ENCODE measurements at regions not wholly inside any gene's neighbourhood (a gene's known extent, or its start where the extent isn't known, plus 50 kb on each side); places are given as distances from the start of the nearest gene placed in this dataset.
"Not testable (repeated sequence)": the region's sequence is repeated elsewhere in the genome, so short reads cannot be mapped to it uniquely, and the experiment has no call there.

GRCh38 chr4:14125375-14126129 is 498.0 kb upstream of the BOD1L1 start:
- peak; percentile 1 for DNase-seq

DNA sequence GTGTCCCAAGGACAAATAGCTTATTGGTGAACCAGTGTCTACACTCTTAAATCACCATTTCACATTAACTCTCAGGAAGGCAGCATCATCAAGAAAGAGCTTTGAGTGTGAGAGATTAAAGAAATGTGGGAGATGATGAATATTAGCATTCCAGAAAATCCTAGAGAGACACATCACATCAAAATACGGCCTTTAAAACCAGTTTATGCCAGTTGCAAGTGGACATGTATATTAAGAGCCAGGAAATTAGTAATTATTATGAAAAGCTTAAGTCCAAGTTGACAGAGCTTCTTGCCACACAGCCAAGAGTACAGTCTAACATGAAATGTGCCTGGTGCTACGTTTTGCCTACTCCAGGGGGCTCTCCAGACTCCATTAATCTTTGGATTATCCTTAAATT is 503.0 kb upstream of the BOD1L1 start:
- DNase-seq: no peak

DNA sequence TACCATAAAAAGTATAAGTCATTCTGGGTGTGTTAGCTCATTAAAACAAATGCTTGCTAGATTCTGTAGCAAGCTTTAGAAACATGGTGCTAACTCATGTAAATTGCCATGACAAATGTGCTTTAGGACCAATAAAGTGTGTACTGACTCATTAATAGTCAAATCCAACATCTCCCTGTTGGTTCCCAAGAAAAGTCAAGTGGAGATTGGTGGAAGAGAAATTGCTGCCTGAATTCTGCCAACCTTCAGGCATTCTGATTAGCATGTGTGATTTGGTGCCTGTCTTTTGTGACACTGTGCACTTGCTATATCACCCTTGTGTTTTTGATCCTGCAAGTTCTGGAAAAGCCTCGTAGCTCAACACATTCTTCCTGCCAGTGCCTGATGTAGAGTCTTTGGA is 503.8 kb upstream of the BOD1L1 start:
- no peak for DNase-seq

GRCh38 chr4:14132301-14132700 is 504.8 kb upstream of the BOD1L1 start:
- no peak for DNase-seq

- DNase-seq: no peak
Observed at GRCh38 chr4:14138106-14138505, 510.6 kb upstream of the BOD1L1 start.

DNA sequence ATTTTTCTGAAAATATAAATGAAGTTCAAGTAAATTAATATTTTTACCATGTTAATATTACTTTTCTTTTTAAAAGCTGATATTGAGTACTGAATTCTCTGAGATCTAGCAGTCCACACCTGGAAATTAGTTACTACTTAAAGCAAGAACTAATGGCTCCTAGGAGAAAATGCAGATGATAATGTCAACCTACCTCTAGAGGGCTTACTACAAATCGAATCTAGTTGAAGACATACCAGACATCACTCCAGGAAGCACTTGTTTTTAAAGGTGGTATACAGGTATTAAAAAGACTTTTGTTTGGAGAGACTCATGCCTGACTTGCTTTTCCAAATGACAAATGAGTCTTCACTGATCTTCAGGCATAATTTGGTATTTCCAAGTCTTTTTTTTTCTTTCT is 516.4 kb upstream of the BOD1L1 start:
- no peak for DNase-seq

DNA sequence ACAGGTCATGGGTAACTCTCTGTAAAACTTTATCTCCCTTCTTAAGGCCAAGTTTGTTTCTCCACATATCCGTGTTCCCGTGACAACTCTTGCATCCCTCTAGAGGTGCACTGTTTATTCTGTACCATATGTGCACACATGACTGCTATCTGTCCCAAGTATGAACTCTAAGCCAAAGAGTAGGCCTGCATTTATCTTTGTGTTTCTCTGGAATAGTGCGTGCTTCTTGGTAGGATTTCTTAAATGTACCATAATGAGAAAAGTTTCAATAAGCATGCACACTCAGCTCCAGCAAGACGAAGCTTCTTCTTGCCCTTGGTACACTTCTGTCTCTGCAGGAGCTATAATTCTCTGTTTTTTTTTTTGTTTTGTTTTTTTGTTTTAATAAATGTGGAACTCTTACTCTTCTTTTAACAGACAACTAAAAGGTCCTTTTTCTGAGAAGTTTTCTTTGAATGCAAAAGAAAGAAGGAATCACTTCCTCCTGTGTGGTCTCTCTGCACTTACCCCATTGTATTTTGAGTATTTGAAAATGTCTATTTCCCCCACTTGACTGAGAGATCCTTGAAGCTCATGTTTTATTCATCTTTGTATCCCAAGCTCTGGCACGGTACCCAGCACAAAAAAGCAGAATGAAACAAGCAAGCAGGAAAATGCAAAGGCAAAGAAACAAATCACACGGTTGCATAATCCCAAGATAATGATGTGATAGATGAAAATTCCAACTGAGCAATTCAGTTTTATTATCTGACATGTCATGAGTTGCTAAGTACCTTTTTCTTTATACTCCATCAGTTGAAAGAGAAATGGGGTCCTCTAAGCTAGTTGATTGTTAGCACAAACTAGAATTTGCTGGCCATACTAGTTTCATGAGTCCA is 521.9 kb upstream of the BOD1L1 start:
- no peak for DNase-seq

- no peak for DNase-seq
Observed at GRCh38 chr4:14151101-14151500, 523.6 kb upstream of the BOD1L1 start.

- DNase-seq: no peak
Observed at GRCh38 chr4:14152834-14153519, 525.5 kb upstream of the BOD1L1 start.

DNA sequence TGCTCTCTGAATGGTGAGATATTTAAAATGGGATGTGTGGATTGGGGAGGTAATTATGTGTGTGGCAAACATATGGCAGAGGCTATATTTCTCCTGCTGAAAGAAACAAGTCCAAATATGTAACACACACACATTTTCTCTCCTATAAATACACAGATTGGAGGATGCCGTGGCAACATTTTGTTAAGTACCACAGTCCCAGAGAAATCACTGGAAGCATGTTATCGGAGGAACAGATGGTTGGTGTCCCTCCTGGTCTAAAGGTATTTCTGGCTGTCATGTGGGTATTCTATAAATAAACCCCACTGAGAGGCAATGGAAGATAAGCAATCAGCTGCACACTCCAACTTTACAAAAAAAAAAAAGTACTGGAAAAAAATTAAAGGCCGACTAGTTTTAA is 528.3 kb upstream of the BOD1L1 start:
- DNase-seq: no peak

DNA sequence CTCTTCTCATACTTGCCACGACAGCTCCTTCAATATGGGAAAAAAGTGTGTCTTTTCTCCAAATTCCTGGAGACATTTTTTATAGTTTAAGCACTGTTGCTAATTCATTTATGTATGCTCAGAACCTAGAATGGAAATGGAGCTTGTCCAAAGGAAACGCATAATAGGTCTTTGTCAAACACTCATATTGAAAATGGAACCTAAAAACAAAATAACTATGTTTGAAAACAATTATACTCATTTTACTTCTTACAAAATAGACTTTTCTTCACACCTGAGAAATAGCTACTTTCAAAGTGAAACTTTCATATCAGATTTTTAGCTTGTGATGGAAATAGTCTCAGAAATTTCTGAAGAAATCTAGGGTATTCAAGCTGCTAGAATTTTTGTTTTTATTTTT is 529.7 kb upstream of the BOD1L1 start:
- no peak for DNase-seq

GRCh38 chr4:14165222-14165920 is 537.8 kb upstream of the BOD1L1 start:
- no peak for DNase-seq

GRCh38 chr4:14167876-14168510 is 540.5 kb upstream of the BOD1L1 start:
- no peak for DNase-seq

DNA sequence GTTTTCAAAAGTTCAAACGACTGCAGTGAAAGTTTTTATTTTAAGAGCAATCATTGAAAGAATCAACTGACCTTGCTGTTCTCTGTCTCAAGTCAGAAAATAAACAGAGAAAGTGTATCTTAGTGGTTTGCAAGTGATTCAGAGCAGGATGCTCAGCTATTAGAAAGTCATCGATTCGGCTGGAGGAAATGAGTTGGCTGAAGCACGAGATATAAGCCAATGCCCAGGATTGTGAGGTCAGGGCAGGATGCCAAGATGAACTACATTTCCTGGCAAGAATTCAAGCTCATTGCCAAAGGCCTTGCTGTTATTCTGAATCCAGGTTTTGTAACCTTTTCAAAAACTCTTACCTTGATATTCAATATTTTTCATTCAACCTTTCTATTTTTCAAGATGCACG is 541.4 kb upstream of the BOD1L1 start:
- no peak for DNase-seq

- DNase-seq: no peak
Observed at GRCh38 chr4:14169460-14169859, 541.9 kb upstream of the BOD1L1 start.

DNA sequence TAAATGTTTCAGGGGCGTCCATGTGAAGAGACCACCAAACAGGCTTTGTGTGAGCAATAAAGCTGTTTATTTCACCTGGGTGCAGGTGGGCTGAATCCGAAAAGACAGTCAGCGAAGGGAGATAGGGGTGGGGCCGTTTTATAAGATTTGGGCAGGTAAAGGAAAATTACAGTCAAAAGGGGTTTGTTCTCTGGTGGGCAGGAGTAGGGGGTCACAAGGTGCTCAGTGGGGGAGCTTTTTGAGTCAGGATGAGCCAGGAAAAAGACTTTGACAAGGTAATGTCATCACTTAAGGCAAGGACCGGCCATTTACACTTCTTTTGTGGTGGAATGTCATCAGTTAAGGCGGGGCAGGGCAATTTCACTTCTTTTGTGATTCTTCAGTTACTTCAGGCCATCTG is 542.4 kb upstream of the BOD1L1 start:
- not testable (repeated sequence) for DNase-seq

- DNase-seq: no peak
Observed at GRCh38 chr4:14176613-14177012, 549.1 kb upstream of the BOD1L1 start.

GRCh38 chr4:14177987-14178386 is 550.5 kb upstream of the BOD1L1 start:
- no peak for DNase-seq

DNA sequence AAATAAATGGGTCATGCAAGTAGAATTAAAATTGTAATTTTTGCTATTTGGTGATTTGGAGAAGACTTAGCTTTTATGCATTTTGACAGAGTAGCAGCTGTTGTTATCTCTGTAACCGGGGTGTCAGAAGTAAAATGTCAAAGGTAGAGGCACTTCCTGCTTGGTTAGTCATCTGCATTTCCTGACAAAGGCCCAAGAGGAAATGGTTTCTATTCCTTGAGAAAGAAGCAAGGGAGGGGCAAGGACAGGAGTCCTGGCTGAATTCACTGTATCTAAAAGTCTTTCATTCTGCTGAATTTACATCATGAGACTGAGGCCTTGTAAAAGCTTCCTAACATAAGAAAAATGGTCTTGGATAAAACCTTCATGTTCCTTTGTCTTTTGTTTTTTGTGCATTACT is 550.9 kb upstream of the BOD1L1 start:
- no peak for DNase-seq

DNA sequence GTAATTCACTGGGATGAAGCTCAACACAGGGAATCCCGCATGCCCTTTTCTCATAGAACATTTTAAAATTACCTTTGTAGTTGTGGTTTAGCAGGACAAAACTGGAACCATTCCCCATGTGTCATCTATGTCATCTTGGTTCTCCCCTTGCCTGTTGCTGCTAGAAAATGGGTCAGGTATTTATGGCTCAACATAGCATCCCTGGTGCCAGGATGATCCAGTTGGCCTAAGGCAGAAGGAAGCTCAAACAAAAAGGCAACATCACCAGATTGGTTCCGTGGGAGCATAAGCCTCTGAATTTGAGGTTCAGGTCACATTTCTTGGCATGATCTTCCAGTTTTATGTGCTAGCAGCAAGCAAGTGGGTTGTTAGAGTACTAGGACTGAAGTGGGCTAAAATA is 552.6 kb upstream of the BOD1L1 start:
- no peak for DNase-seq

- no peak for DNase-seq
Observed at GRCh38 chr4:14180983-14181601, 553.6 kb upstream of the BOD1L1 start.

DNA sequence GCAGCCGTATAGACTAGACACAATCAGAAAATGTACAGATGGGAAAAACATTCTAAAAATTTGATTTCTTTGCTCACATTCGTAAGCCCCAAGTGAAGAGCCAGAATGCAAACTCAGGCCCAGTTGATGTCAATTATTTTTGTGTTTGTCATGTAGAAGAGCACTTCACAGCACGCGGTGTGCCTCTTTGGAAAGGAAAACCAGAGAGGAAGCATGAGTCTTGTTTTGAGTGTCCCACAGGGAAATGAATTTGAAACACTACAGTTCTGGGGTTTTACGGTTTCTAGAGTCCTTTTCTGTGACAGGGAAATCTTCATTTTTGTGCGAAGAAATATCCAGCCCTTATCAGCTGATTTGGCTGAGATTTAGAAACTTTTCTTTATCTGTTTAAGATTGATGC is 554.6 kb upstream of the BOD1L1 start:
- no peak for DNase-seq

Data from NCI-H1436 treated with DMSO at 0.1 percent for 48 hours (cell line).